ENCODE measurements at regions not wholly inside any gene's neighbourhood (a gene's known extent, or its start where the extent isn't known, plus 50 kb on each side); places are given as distances from the start of the nearest gene placed in this dataset.

GRCh38 chr1:38766125-38766524 is 93.4 kb downstream of the RRAGC start:
- TF ChIP-seq CTCF (conservative IDR thresholded peaks at IDR 0.05) (no peak), ZFX (IDR thresholded peaks at IDR 0.05) (no peak)
